GM12878 (cell line): ENCODE measurements at regions not wholly inside any gene's neighbourhood (a gene's known extent, or its start where the extent isn't known, plus 50 kb on each side); places are given as distances from the start of the nearest gene placed in this dataset.

Experiments
- ATF3 ChIP-seq: IDR thresholded peaks from 2 replicates; pipeline ENCODE4 v1.6.1; 2011; ENCODE audit warnings: low read depth, mild to moderate bottlenecking, low read length, moderate library complexity, borderline replicate concordance; ENCODE audit errors: extremely low read depth
- BHLHE40 ChIP-seq, 2 experiments: fragments of 450-650 bp in 1 of 2; IDR thresholded peaks; 2 replicates each; pipeline ENCODE4 v1.6.1; 2011 to 2017; ENCODE audit warnings: low read depth in 2 of 2, borderline replicate concordance in 1 of 2, improper control_type of control experiment in 1 of 2, low read length in 1 of 2, mild to moderate bottlenecking in 1 of 2
- BRCA1 ChIP-seq: IDR thresholded peaks from 2 replicates; pipeline ENCODE4 v1.6.1; 2011; ENCODE audit warnings: low read depth, low read length, improper control_type of control experiment
- CTCF ChIP-seq, 3 experiments: IDR thresholded peaks in 2 of 3; conservative IDR thresholded peaks in 1 of 3; 2 replicates each; pipeline ENCODE4 v1.5.1; 2011; ENCODE audit warnings: low read depth in 3 of 3, low read length in 3 of 3, mild to moderate bottlenecking in 3 of 3, control low read depth in 2 of 3, moderate library complexity in 2 of 3, inconsistent platforms in 1 of 3, mixed read lengths in 1 of 3; ENCODE audit not compliant: control insufficient read depth in 2 of 3, insufficient read depth in 1 of 3; ENCODE audit errors: extremely low read depth in 1 of 3
- CUX1 ChIP-seq: IDR thresholded peaks from 2 replicates; pipeline ENCODE4 v1.6.1; 2012; ENCODE audit warnings: improper control_type of control experiment, low read depth, low read length; ENCODE audit not compliant: insufficient replicate concordance
- E2F4 ChIP-seq: IDR thresholded peaks from 2 replicates; pipeline ENCODE4 v1.6.1; 2012; ENCODE audit warnings: low read depth, low read length, improper control_type of control experiment
- EP300 ChIP-seq, 2 experiments: fragments of 150-350 bp in 1 of 2; IDR thresholded peaks; 2 replicates each; pipeline ENCODE4 v1.6.1; 2011 to 2012; ENCODE audit warnings: low read depth in 2 of 2, low read length in 2 of 2, borderline replicate concordance in 1 of 2, improper control_type of control experiment in 1 of 2, inconsistent platforms in 1 of 2; ENCODE audit not compliant: control insufficient read depth in 1 of 2
- HDAC6 ChIP-seq: fragments of 200-600 bp; sonication (generic); IDR thresholded peaks from one replicate; pipeline ENCODE4 v1.8.0; 2017; ENCODE audit warnings: antibody characterized with exemption; ENCODE audit not compliant: unreplicated experiment
- POLR2A ChIP-seq: IDR thresholded peaks from 2 replicates; pipeline ENCODE4 v1.6.1; 2011; ENCODE audit warnings: low read depth, mild to moderate bottlenecking, low read length
- POLR2AphosphoS5 ChIP-seq: IDR thresholded peaks from 2 replicates; pipeline ENCODE4 v1.6.1; 2011; ENCODE audit warnings: mild to moderate bottlenecking, low read length, inconsistent platforms
- TAF1 ChIP-seq: IDR thresholded peaks from 2 replicates; pipeline ENCODE4 v1.6.1; 2011; ENCODE audit warnings: mild to moderate bottlenecking, low read depth, low read length, borderline replicate concordance
- TCF3 ChIP-seq: IDR thresholded peaks from 2 replicates; pipeline ENCODE4 v1.6.1; 2012; ENCODE audit warnings: low read depth, mild to moderate bottlenecking, low read length, borderline replicate concordance; ENCODE audit not compliant: insufficient read depth

- no peak for TF ChIP-seq CTCF (IDR thresholded peaks at IDR 0.05 in 2 of 3, conservative IDR thresholded peaks at IDR 0.05 in 1 of 3; ENCODE audit: control insufficient read depth in 2 of 3, extremely low read depth in 1 of 3, insufficient read depth in 1 of 3, low read depth in 3 of 3, low read length in 3 of 3)
- TF ChIP-seq BRCA1 = no peak
- TF ChIP-seq TCF3 = no peak
- no peak for TF ChIP-seq CUX1
- TF ChIP-seq POLR2A = no peak
- no peak for TF ChIP-seq POLR2AphosphoS5
- no peak for TF ChIP-seq HDAC6
- TF ChIP-seq EP300 (IDR thresholded peaks at IDR 0.05; ENCODE audit: borderline replicate concordance in 1 of 2, control insufficient read depth in 1 of 2, low read depth in 2 of 2, low read length in 2 of 2) = no peak
- TF ChIP-seq E2F4 = no peak
- TF ChIP-seq ATF3 = no peak
- no peak for TF ChIP-seq TAF1
- TF ChIP-seq BHLHE40 (IDR thresholded peaks at IDR 0.05; ENCODE audit: borderline replicate concordance in 1 of 2, low read depth in 2 of 2, low read length in 1 of 2) = no peak
Measured at GRCh38 chr2:181121996-181122395, 141.6 kb downstream of the UBE2E3 start.
